ENCODE measurements at regions not wholly inside any gene's neighbourhood (a gene's known extent, or its start where the extent isn't known, plus 50 kb on each side); places are given as distances from the start of the nearest gene placed in this dataset.

DNA sequence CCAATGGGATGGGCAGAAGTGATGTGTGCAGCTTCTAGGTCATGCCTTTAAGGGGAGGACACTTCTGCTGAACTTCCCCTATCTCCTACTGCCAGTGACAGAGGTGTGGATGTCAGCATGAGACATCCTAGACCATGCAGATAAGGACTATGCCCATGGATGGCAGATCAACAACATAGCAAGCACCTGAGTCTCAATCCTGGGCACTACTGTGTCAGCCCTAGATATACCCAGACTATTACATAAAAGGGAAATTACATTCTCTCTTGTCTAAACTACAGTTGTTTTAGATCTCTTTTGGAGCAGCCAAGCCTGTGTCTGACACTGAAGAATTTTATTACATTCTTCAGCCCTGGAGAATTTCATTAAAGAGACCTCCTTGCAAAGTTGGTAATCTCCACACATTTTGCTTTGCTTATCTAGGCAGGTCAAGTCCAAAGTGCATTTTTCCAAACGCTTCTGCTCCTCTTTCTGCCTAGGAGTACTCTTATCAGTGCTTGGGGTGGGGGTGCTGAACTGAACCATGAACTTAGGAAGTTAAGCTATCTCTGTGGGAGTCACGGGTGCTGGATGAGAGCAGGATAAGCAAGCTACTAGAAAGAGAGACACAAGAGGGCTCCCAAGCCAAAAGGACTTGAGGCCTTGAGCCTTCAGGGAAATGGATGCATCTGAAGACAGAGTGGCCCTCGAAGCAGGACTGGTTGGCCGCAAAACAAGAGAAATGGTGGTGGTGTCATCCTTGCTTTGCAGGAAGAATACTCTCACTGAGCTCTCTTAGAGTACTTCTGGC is 95.2 kb upstream of the SPRED2 start (continued):
- TF ChIP-seq, protein P1, sequence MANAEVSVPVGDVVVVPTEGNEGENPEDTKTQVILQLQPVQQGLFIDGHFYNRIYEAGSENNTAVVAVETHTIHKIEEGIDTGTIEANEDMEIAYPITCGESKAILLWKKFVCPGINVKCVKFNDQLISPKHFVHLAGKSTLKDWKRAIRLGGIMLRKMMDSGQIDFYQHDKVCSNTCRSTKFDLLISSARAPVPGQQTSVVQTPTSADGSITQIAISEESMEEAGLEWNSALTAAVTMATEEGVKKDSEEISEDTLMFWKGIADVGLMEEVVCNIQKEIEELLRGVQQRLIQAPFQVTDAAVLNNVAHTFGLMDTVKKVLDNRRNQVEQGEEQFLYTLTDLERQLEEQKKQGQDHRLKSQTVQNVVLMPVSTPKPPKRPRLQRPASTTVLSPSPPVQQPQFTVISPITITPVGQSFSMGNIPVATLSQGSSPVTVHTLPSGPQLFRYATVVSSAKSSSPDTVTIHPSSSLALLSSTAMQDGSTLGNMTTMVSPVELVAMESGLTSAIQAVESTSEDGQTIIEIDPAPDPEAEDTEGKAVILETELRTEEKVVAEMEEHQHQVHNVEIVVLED (CRISPR knock-in tag; IDR thresholded peaks at IDR 0.05; ENCODE audit: borderline replicate concordance) = peak; percentile 34; the same call in 1 of the 2 replicates
- TF ChIP-seq RBM39 (IDR thresholded peaks at IDR 0.05; ENCODE audit: low read depth, low read length, poor library complexity, severe bottlenecking) = no peak
- peak; percentile 44; the same call in 1 of the 2 replicates for TF ChIP-seq NCOA2 (CRISPR knock-in tag; IDR thresholded peaks at IDR 0.05)
- peak; percentile 44; the same call in 1 of the 2 replicates for TF ChIP-seq TRIM24 (CRISPR knock-in tag; IDR thresholded peaks at IDR 0.05)
- TF ChIP-seq TBX2 (CRISPR knock-in tag; IDR thresholded peaks at IDR 0.05; ENCODE audit: borderline replicate concordance) = peak; percentile 73; the same call in 1 of the 2 replicates
- peak; percentile 69; the same call in 1 of the 2 replicates for TF ChIP-seq KDM6A (CRISPR knock-in tag; IDR thresholded peaks at IDR 0.05; ENCODE audit: low read depth)
- no peak for TF ChIP-seq MTA3 (CRISPR knock-in tag; IDR thresholded peaks at IDR 0.05)
- no peak for TF ChIP-seq SKI (IDR thresholded peaks at IDR 0.05; ENCODE audit: partially characterized antibody)
- TF ChIP-seq, protein P2, sequence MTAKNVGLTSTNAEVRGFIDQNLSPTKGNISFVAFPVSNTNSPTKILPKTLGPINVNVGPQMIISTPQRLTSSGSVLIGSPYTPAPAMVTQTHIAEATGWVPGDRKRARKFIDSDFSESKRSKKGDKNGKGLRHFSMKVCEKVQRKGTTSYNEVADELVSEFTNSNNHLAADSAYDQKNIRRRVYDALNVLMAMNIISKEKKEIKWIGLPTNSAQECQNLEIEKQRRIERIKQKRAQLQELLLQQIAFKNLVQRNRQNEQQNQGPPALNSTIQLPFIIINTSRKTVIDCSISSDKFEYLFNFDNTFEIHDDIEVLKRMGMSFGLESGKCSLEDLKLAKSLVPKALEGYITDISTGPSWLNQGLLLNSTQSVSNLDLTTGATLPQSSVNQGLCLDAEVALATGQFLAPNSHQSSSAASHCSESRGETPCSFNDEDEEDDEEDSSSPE (CRISPR knock-in tag; IDR thresholded peaks at IDR 0.05) = no peak
- TF ChIP-seq ZNF354B (CRISPR knock-in tag; IDR thresholded peaks at IDR 0.05) = no peak
- 0 out of 2 replicates have a peak, but pooled peaks have one; percentile 51 for TF ChIP-seq ZNF605 (CRISPR knock-in tag; IDR thresholded peaks at IDR 0.05)
- no peak for TF ChIP-seq ARID2 (CRISPR knock-in tag; IDR thresholded peaks at IDR 0.05; ENCODE audit: borderline replicate concordance)
- peak; percentile 34; the same call in 1 of the 2 replicates for TF ChIP-seq ZNF629 (CRISPR knock-in tag; conservative IDR thresholded peaks at IDR 0.05)
- no peak for TF ChIP-seq ZNF577 (CRISPR knock-in tag; IDR thresholded peaks at IDR 0.05; ENCODE audit: borderline replicate concordance, low read depth)
- peak; percentile 74 for TF ChIP-seq TEAD3 (CRISPR knock-in tag; optimal IDR thresholded peaks at IDR 0.05; ENCODE audit: borderline replicate concordance)
